DMS79 (cell line): ENCODE measurements at regions not wholly inside any gene's neighbourhood (a gene's known extent, or its start where the extent isn't known, plus 50 kb on each side); places are given as distances from the start of the nearest gene placed in this dataset.

ENCODE experiments used
- DNase-seq: peaks from one replicate; lab custom pipeline; 2025; lab: John Stamatoyannopoulos, UW

GRCh38 chr13:99860745-99861144 is 110.8 kb downstream of the ZIC5 start:
- no peak for DNase-seq

- DNase-seq = no peak
Measured at GRCh38 chr13:99859178-99860177, 112.1 kb downstream of the ZIC5 start.

- DNase-seq = peak; percentile 63
Measured at GRCh38 chr13:99857738-99858137, 113.8 kb downstream of the ZIC5 start.

GRCh38 chr13:99855526-99856420 is 115.8 kb downstream of the ZIC5 start:
- DNase-seq = no peak

- DNase-seq = no peak
Measured at GRCh38 chr13:99854366-99854765, 117.2 kb downstream of the ZIC5 start.

GRCh38 chr13:99847318-99847750 is 124.2 kb downstream of the ZIC5 start:
- peak; percentile 61 for DNase-seq

GRCh38 chr13:99845161-99845874 is 126.2 kb downstream of the ZIC5 start:
- no peak for DNase-seq

GRCh38 chr13:99844421-99844820 is 127.1 kb downstream of the ZIC5 start:
- DNase-seq = no peak

GRCh38 chr13:99843872-99844271 is 127.7 kb downstream of the ZIC5 start:
- DNase-seq = no peak

- DNase-seq = no peak
Measured at GRCh38 chr13:99842405-99842804, 129.2 kb downstream of the ZIC5 start.

GRCh38 chr13:99836291-99836690 is 135.3 kb downstream of the ZIC5 start:
- DNase-seq = no peak

- DNase-seq = no peak
Measured at GRCh38 chr13:99835442-99835841, 136.1 kb downstream of the ZIC5 start.

- no peak for DNase-seq
Measured at GRCh38 chr13:99834246-99834645, 137.3 kb downstream of the ZIC5 start.

GRCh38 chr13:99832347-99832746 is 139.2 kb downstream of the ZIC5 start:
- no peak for DNase-seq

- DNase-seq = no peak
Measured at GRCh38 chr13:99830931-99831330, 140.6 kb downstream of the ZIC5 start.

- DNase-seq = no peak
Measured at GRCh38 chr13:99829593-99830239, 141.9 kb downstream of the ZIC5 start.

GRCh38 chr13:99829161-99829560 is 142.4 kb downstream of the ZIC5 start:
- no peak for DNase-seq

- DNase-seq = no peak
Measured at GRCh38 chr13:99828735-99829134, 142.8 kb downstream of the ZIC5 start.

GRCh38 chr13:99828123-99828522 is 143.4 kb downstream of the ZIC5 start:
- no peak for DNase-seq

- DNase-seq = no peak
Measured at GRCh38 chr13:99827011-99827772, 144.4 kb downstream of the ZIC5 start.

GRCh38 chr13:99823961-99824360 is 147.6 kb downstream of the ZIC5 start:
- DNase-seq = no peak
